T-cell (primary cell): ENCODE measurements at regions not wholly inside any gene's neighbourhood (a gene's known extent, or its start where the extent isn't known, plus 50 kb on each side); places are given as distances from the start of the nearest gene placed in this dataset.

Experiments
- ATAC-seq, 4 experiments: fragments of 200-7000 bp in 3 of 4; fragments of 150-1000 bp in 1 of 4; cut with Tn5 transposase; replicated peaks in 1 of 4; 1 replicate in 3 of 4; 2 replicates in 1 of 4; pipeline ENCODE4 v1.10.0; 2021; ENCODE audit warnings: moderate library complexity in 3 of 4, mild to moderate bottlenecking in 2 of 4, moderate number of reproducible peaks in 1 of 4
- CTCF ChIA-PET, 2 donors: fragments of 300-600 bp; sonication (Branson Sonifier 250); formaldehyde crosslinking; loops; one replicate each; lab custom pipeline; 2022; ENCODE audit warnings: antibody characterized with exemption in 2 of 2; lab: Charles Lee
- POLR2A ChIA-PET, 2 donors: fragments of 300-600 bp; sonication (Branson Sonifier 250); formaldehyde crosslinking; loops; one replicate each; lab custom pipeline; 2022; ENCODE audit warnings: antibody characterized with exemption in 2 of 2; lab: Charles Lee
- DNase-seq, 35 experiments: peaks; one replicate each; pipeline versions ENCODE4 v3.0.0 to v3.0.0-alpha.2; 2013 to 2023
- H3K27ac ChIP-seq: one replicate; pipeline ENCODE4 v1.5.1; 2013; ENCODE audit warnings: low read length
- H3K27me3 ChIP-seq, 2 experiments: replicated peaks in 1 of 2; 1 replicate in 1 of 2; 2 replicates in 1 of 2; pipeline versions ENCODE4 v1.6.1 to v1.7.0; 2013; ENCODE audit warnings: low read length in 1 of 2, mixed read lengths in 1 of 2; ENCODE audit not compliant: control insufficient read depth in 2 of 2, insufficient read depth in 2 of 2; ENCODE audit errors: extremely low read depth in 1 of 2
- H3K36me3 ChIP-seq, 2 donors: 1 replicate in 1 of 2; 2 replicates in 1 of 2; pipeline versions ENCODE4 v1.6.1 to v1.7.0; 2013; ENCODE audit warnings: low read length in 1 of 2; ENCODE audit not compliant: control insufficient read depth in 2 of 2, insufficient read depth in 1 of 2; ENCODE audit errors: extremely low read depth in 1 of 2
- H3K4me1 ChIP-seq, 2 experiments: 1 replicate in 1 of 2; 2 replicates in 1 of 2; pipeline versions ENCODE4 v1.6.1 to v1.7.0; 2013; ENCODE audit warnings: low read length in 2 of 2, mixed read lengths in 1 of 2; ENCODE audit not compliant: insufficient read depth in 2 of 2, control insufficient read depth in 1 of 2; ENCODE audit errors: extremely low read depth in 1 of 2
- H3K4me3 ChIP-seq, 2 donors: 1 replicate in 1 of 2; 2 replicates in 1 of 2; pipeline versions ENCODE4 v1.5.1 to v1.7.0; 2013; ENCODE audit warnings: mild to moderate bottlenecking in 2 of 2, low read length in 1 of 2, moderate library complexity in 1 of 2; ENCODE audit not compliant: control insufficient read depth in 1 of 2; ENCODE audit errors: extremely low read depth in 1 of 2
- H3K9me3 ChIP-seq: 2 replicates; pipeline ENCODE4 v1.7.0; 2013
- H3K27ac Mint-ChIP-seq, 2 donors: one replicate each; pipeline ENCODE4 v1.8.0; 2020 to 2021; ENCODE audit warnings: mild to moderate bottlenecking in 2 of 2, mixed read lengths in 2 of 2
- H3K27me3 Mint-ChIP-seq, 2 donors: one replicate each; pipeline ENCODE4 v1.8.0; 2021 to 2022; ENCODE audit warnings: mixed read lengths in 2 of 2
- H3K36me3 Mint-ChIP-seq: one replicate; pipeline ENCODE4 v1.8.0; 2021; ENCODE audit warnings: mixed read lengths
- H3K4me1 Mint-ChIP-seq, 3 donors: one replicate each; pipeline ENCODE4 v1.8.0; 2020 to 2022; ENCODE audit warnings: mixed read lengths in 3 of 3, mild to moderate bottlenecking in 1 of 3
- H3K4me3 Mint-ChIP-seq, 3 donors: one replicate each; pipeline ENCODE4 v1.8.0; 2020 to 2022; ENCODE audit warnings: mild to moderate bottlenecking in 3 of 3, mixed read lengths in 3 of 3, moderate library complexity in 3 of 3
- H3K9me3 Mint-ChIP-seq, 3 donors: one replicate each; pipeline ENCODE4 v1.8.0; 2020 to 2022; ENCODE audit warnings: mixed read lengths in 3 of 3
- WGBS: methylation state at CpG from one replicate; pipeline ENCODE4 v1.1.5; 2013; ENCODE audit warnings: missing lambda C conversion rate; ENCODE audit not compliant: insufficient coverage; 5-methylcytosine and 5-hydroxymethylcytosine counted together

- no peak overlapping the region for H3K27ac Mint-ChIP-seq
- Histone ChIP-seq H3K4me3 (no peak overlapping the region), H3K36me3 (no peaks in the 10 kb centered on the region), H3K4me1 (no peaks in the 10 kb centered on the region), H3K9me3 (no peaks in the 10 kb centered on the region), H3K27me3 (no peaks in the 10 kb centered on the region), H3K27ac (no peak overlapping the region)
- DNase-seq (no peak), ATAC-seq (no peak)
- ChIA-PET CTCF (interaction anchor here in 1 of 2 donors (0.6 kb wide), 1 partner anchor 322 kb away, joined by 3 read pairs; no protein-coding TSS in a partner anchor), POLR2A (no interaction called here)
- no CpG with 5 or more reads among the region's 2 CpGs for WGBS
- no peak overlapping the region for H3K4me3 Mint-ChIP-seq
- H3K4me1 Mint-ChIP-seq: no peaks in the 10 kb centered on the region
- H3K9me3 Mint-ChIP-seq: peaks cover 0 to 4% (median 0%) of the 10 kb centered on the region in 3 donors
- no peaks in the 10 kb centered on the region for H3K36me3 Mint-ChIP-seq
- H3K27me3 Mint-ChIP-seq: no peaks in the 10 kb centered on the region
Measured at GRCh38 chr12:59046763-59047534, 126.6 kb upstream of the LRIG3 start.

GRCh38 chr12:59044791-59045190 is 124.5 kb upstream of the LRIG3 start:
- Histone ChIP-seq H3K9me3 (no peaks in the 10 kb centered on the region), H3K4me1 (no peaks in the 10 kb centered on the region), H3K27me3 (no peaks in the 10 kb centered on the region), H3K36me3 (no peaks in the 10 kb centered on the region), H3K27ac (no peak overlapping the region), H3K4me3 (no peak overlapping the region)
- CTCF ChIA-PET: no interaction called here
- no peak for DNase-seq
- H3K4me3 Mint-ChIP-seq: no peak overlapping the region
- H3K27me3 Mint-ChIP-seq: no peaks in the 10 kb centered on the region
- no peaks in the 10 kb centered on the region for H3K4me1 Mint-ChIP-seq
- POLR2A ChIA-PET: no interaction called here
- H3K27ac Mint-ChIP-seq: no peak overlapping the region
- WGBS: no CpG with 5 or more reads among the region's 2 CpGs
- ATAC-seq: no peak
- H3K9me3 Mint-ChIP-seq: peaks cover 0 to 5% (median 0%) of the 10 kb centered on the region in 3 donors
- H3K36me3 Mint-ChIP-seq: no peaks in the 10 kb centered on the region

- Histone ChIP-seq H3K36me3 (no peaks in the 10 kb centered on the region), H3K27me3 (no peaks in the 10 kb centered on the region), H3K4me1 (no peaks in the 10 kb centered on the region), H3K9me3 (no peaks in the 10 kb centered on the region), H3K4me3 (no peak overlapping the region), H3K27ac (no peak overlapping the region)
- ATAC-seq (no peak), DNase-seq (no peak)
- Mint-ChIP-seq H3K4me3 (no peak overlapping the region), H3K36me3 (no peaks in the 10 kb centered on the region), H3K9me3 (peaks cover 0 to 11% (median 0%) of the 10 kb centered on the region in 3 donors), H3K4me1 (no peaks in the 10 kb centered on the region), H3K27me3 (no peaks in the 10 kb centered on the region), H3K27ac (no peak overlapping the region)
- CTCF ChIA-PET: interaction anchor here in 1 of 2 donors (0.6 kb wide), 1 partner anchor 1096 kb away, joined by 3 read pairs; no protein-coding TSS in a partner anchor
- POLR2A ChIA-PET: no interaction called here
- 44% methylated on average over 1 of the region's 4 CpGs for WGBS
Measured at GRCh38 chr12:59041241-59042121, 121.2 kb upstream of the LRIG3 start.

- H3K27me3 Mint-ChIP-seq: no peaks in the 10 kb centered on the region
- no peak overlapping the region for H3K4me3 Mint-ChIP-seq
- Histone ChIP-seq H3K9me3 (no peaks in the 10 kb centered on the region), H3K27ac (no peak overlapping the region), H3K27me3 (no peaks in the 10 kb centered on the region), H3K4me3 (no peak overlapping the region), H3K4me1 (no peaks in the 10 kb centered on the region), H3K36me3 (no peaks in the 10 kb centered on the region)
- CTCF ChIA-PET: interaction anchor here in 1 of 2 donors (0.6 kb wide), 1 partner anchor 1097 kb away, joined by 3 read pairs; no protein-coding TSS in a partner anchor
- ATAC-seq (no peak), DNase-seq (no peak)
- H3K27ac Mint-ChIP-seq: no peak overlapping the region
- H3K9me3 Mint-ChIP-seq: peaks cover 0 to 11% (median 0%) of the 10 kb centered on the region in 3 donors
- POLR2A ChIA-PET: no interaction called here
- no peaks in the 10 kb centered on the region for H3K4me1 Mint-ChIP-seq
- no peaks in the 10 kb centered on the region for H3K36me3 Mint-ChIP-seq
- WGBS: 22% methylated on average over 1 of the region's 1 CpG
Measured at GRCh38 chr12:59040656-59041055, 120.4 kb upstream of the LRIG3 start.

GRCh38 chr12:59040043-59040442 is 119.7 kb upstream of the LRIG3 start:
- Mint-ChIP-seq H3K4me1 (no peaks in the 10 kb centered on the region), H3K4me3 (no peak overlapping the region), H3K9me3 (peaks cover 0 to 14% (median 0%) of the 10 kb centered on the region in 3 donors), H3K27me3 (no peaks in the 10 kb centered on the region), H3K27ac (no peak overlapping the region), H3K36me3 (no peaks in the 10 kb centered on the region)
- ATAC-seq (no peak), DNase-seq (no peak)
- Histone ChIP-seq H3K4me3 (no peak overlapping the region), H3K4me1 (no peaks in the 10 kb centered on the region), H3K27ac (no peak overlapping the region), H3K36me3 (no peaks in the 10 kb centered on the region), H3K9me3 (no peaks in the 10 kb centered on the region), H3K27me3 (no peaks in the 10 kb centered on the region)
- POLR2A ChIA-PET: no interaction called here
- WGBS: no CpG with 5 or more reads among the region's 2 CpGs
- CTCF ChIA-PET: no interaction called here

- WGBS: no CpG with 5 or more reads among the region's 2 CpGs
- H3K9me3 Mint-ChIP-seq: peaks cover 0 to 19% (median 0%) of the 10 kb centered on the region in 3 donors
- no peak overlapping the region for H3K4me3 Mint-ChIP-seq
- no peaks in the 10 kb centered on the region for H3K36me3 Mint-ChIP-seq
- H3K4me1 Mint-ChIP-seq: no peaks in the 10 kb centered on the region
- ATAC-seq (no peak), DNase-seq (no peak)
- H3K27ac Mint-ChIP-seq: no peak overlapping the region
- no peaks in the 10 kb centered on the region for H3K27me3 ChIP-seq
- no peaks in the 10 kb centered on the region for H3K36me3 ChIP-seq
- ChIA-PET POLR2A (no interaction called here), CTCF (no interaction called here)
- no peak overlapping the region for H3K27ac ChIP-seq
- no peaks in the 10 kb centered on the region for H3K27me3 Mint-ChIP-seq
- H3K9me3 ChIP-seq: no peaks in the 10 kb centered on the region
- no peaks in the 10 kb centered on the region for H3K4me1 ChIP-seq
- H3K4me3 ChIP-seq: no peak overlapping the region
Measured at GRCh38 chr12:59039005-59039404, 118.7 kb upstream of the LRIG3 start.
